ENCODE measurements at regions not wholly inside any gene's neighbourhood (a gene's known extent, or its start where the extent isn't known, plus 50 kb on each side); places are given as distances from the start of the nearest gene placed in this dataset.

DNA sequence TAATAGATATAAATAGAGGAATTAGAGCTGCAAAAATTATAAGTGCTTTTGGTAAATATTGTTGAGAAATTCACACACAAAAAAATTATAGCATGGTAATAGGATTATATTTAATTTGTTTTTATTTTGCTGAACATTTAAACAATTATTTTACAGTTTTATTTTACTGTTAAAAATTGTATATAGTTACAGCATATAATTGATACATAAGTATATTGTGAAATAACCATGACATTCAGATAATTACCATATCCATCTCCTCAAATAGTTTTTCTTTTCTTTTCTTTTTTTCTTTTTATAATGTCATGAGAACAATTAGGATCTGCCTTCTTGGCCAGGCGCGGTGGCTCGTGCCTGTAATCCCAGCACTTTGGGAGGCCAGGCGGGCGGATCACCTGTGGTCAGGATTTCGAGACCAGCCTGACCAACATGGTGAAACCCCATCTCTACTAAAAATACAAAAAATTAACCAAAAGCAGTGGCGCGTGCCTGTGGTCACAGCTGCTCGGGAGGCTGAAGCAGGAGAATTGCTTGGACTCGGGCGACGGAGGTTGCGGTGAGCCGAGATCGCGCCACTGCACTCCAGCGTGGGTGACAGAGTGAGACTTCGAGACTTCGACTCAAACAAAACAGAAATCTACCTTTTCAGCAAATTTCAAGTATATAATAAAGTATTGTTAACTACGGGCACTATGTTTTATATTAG, 654.2 kb downstream of the TENT5A start:
- TF ChIP-seq GATA3 (IDR thresholded peaks at IDR 0.05; ENCODE audit: low read depth, low read length), result no peak
- TF ChIP-seq GATA2 (IDR thresholded peaks at IDR 0.05; ENCODE audit: low read depth, low read length), result no peak

DNA sequence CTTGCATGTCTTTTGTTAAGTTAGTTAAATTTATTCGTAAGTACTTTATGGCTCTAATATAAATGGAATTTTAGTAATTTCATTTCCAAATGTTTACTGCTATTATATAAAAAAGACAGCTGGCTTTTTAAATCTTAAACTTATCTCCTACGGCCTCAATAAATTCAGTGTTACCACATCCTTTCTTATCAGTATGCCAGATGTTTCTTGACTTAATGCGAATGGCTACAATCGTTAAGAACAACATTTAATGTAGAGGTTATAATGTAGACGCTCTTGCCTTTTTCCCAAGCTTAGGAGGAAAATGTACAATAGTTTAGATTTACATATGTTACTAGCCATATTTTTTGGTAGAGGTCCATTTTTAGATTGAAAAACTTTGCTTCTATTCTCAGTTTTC, 659.4 kb downstream of the TENT5A start:
- no peak for TF ChIP-seq GATA2 (IDR thresholded peaks at IDR 0.05; ENCODE audit: low read depth, low read length)
- no peak for TF ChIP-seq GATA3 (IDR thresholded peaks at IDR 0.05; ENCODE audit: low read depth, low read length)

GRCh38 chr6:81088145-81088544, 664.3 kb downstream of the TENT5A start:
- TF ChIP-seq GATA2 (IDR thresholded peaks at IDR 0.05; ENCODE audit: low read depth, low read length) (no peak), GATA3 (IDR thresholded peaks at IDR 0.05; ENCODE audit: low read depth, low read length) (no peak)

DNA sequence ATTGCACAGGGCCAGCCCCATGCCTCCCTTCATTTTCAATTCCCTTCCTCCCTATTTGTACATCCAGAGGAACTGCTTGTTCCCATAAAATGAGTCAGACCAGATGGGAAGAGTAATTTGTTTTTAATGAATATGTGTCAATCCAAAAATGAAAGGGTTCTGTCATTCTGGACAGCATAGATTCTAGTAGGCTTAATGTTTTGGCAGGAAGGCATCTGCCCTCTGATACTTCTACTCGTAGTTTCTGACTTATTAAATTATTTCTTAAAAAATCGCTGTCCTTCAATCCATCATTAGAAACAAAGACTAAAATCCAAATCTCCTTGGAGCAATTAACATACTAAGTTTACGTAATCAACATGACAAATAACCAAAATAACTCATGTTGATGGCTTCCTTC, 665.5 kb downstream of the TENT5A start:
- TF ChIP-seq GATA2 (IDR thresholded peaks at IDR 0.05; ENCODE audit: low read depth, low read length) (no peak), GATA3 (IDR thresholded peaks at IDR 0.05; ENCODE audit: low read depth, low read length) (no peak)

DNA sequence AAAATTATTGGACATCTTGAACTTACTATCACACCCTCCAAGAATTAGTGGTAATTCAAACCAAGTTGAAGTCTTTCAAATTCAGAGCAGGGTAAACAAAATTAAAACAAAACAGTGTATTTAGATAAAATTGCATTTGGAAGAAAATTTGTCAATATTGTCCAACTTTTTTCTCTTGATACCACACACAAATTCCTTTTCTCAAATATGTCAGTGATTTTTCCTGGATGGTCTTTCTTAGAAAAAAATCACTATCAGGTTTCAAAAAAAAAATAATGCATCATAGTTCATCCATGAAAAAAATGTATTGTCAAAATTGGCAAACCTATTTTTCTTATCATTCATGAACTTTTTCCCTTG, 667.1 kb downstream of the TENT5A start:
- no peak for TF ChIP-seq GATA2 (IDR thresholded peaks at IDR 0.05; ENCODE audit: low read depth, low read length)
- no peak for TF ChIP-seq GATA3 (IDR thresholded peaks at IDR 0.05; ENCODE audit: low read depth, low read length)

GRCh38 chr6:81084776-81085430, 667.6 kb downstream of the TENT5A start:
- TF ChIP-seq GATA2 (IDR thresholded peaks at IDR 0.05; ENCODE audit: low read depth, low read length) (no peak), GATA3 (IDR thresholded peaks at IDR 0.05; ENCODE audit: low read depth, low read length) (no peak)

DNA sequence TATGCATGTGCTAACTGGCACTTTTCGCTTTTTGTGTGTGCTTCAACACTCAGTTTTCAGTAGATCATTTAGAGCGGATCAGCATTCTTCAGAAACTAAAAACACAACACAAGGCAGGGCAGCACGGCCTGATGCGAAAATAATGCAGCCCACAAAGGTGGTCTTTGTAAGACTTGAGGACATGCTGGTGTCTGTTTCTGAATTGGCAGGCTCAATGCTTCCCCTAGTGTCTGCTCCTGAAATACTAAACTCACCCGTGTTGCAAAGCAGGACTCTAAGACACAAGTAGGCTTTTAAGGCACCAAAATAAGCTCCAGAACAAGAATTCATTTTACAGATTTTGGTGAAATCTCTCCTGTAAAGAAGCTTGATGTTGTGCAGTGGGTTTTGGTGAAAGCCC, 676.5 kb downstream of the TENT5A start:
- no peak for TF ChIP-seq GATA3 (IDR thresholded peaks at IDR 0.05; ENCODE audit: low read depth, low read length)
- no peak for TF ChIP-seq GATA2 (IDR thresholded peaks at IDR 0.05; ENCODE audit: low read depth, low read length)

DNA sequence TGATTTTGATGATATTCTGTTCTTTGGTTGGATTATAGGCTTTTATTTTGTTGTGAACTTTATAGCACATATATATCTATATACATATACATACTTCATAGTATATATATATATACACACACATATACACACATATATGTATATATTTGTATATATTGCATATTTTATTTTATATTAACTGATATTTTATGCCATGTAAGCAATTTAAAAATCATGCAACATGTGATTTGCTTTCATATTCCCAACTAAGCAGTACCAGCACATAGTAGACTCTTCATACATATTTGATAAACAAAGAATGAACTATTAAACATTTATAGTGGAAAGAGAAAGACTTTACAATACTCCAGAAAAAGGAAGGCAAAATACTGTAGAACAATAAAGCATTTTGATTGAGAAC, 679.2 kb downstream of the TENT5A start:
- no peak for TF ChIP-seq GATA2 (IDR thresholded peaks at IDR 0.05; ENCODE audit: low read depth, low read length)
- TF ChIP-seq GATA3 (IDR thresholded peaks at IDR 0.05; ENCODE audit: low read depth, low read length), result no peak

DNA sequence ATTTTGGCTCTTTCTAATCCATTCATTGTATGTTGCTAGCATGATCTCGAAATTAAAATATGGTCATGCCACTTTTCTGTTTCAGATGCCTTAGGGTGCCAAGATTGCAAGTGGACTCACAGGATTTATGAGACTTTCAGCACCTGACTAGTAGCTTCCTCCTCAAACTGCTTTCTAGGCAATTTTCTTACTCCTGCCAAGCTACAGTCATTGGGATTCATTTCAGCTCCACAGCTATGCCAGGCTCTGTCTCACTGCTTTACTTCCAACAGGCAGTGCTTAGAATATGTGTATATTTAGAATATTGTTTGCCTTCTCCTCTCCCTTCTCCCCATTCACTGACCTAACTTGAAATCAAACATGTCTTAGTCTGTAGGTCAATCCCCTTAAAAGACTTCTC, 681.4 kb downstream of the TENT5A start:
- TF ChIP-seq GATA2 (IDR thresholded peaks at IDR 0.05; ENCODE audit: low read depth, low read length) (no peak), GATA3 (IDR thresholded peaks at IDR 0.05; ENCODE audit: low read depth, low read length) (no peak)

DNA sequence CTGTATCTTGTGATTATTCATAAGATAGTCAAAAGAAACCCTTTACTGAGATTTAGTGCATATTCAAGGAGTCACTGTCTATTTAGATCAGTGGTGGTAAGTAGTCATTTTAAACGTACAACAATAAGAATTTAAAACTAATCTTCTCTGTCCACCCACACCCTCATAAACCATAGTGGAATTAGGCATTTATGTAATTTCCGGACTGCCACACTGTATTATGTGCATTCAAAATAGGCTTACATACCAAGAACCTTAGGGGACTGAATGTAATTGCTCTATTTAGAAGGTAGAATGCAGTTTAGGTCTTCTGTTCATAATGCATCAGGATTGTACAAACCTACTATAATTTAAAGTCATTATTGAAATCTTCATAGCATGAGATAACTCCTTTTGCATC, 685.4 kb downstream of the TENT5A start:
- no peak for TF ChIP-seq GATA2 (IDR thresholded peaks at IDR 0.05; ENCODE audit: low read depth, low read length)

DNA sequence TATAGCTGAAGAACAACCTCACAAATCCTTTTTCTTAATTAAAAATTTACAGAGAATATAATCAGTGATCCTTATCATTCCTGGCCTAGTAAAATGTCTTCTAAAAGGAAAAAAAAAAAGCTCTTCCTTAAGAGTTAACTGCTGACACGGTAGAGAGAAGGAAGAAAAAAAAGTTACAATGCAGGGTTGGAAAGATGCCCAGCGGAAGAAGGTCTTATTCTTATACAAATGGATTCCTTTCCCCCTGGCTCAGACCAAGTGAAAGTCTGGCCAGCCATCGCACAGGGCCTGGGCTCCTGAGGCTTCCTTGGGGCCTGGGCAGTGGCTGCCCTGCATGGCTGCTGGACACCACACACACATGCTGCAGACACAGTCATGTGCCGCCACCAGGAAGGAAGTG, 688.6 kb downstream of the TENT5A start:
- TF ChIP-seq GATA2 (IDR thresholded peaks at IDR 0.05; ENCODE audit: low read depth, low read length) (no peak), GATA3 (IDR thresholded peaks at IDR 0.05; ENCODE audit: low read depth, low read length) (no peak)

DNA sequence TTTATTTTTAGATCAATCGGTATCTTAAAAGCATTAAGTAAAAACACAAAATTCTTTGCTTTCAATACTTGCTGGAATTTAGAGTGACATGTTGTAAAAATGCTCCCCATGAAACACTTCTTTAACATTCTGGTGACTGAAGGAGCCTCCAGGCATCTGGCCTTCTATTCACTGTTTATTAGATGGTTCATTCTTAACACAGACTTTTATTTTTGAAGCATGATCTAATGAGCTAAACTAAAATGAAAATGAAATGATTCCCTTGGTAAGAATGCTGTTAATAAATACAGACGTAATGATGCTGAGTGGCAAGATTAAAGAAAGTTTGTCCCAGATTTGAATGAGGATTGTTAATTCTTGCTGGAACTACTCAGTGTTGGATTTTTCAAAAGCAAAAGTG, 698.4 kb downstream of the TENT5A start:
- TF ChIP-seq GATA3 (IDR thresholded peaks at IDR 0.05; ENCODE audit: low read depth, low read length) (no peak), GATA2 (IDR thresholded peaks at IDR 0.05; ENCODE audit: low read depth, low read length) (no peak)

DNA sequence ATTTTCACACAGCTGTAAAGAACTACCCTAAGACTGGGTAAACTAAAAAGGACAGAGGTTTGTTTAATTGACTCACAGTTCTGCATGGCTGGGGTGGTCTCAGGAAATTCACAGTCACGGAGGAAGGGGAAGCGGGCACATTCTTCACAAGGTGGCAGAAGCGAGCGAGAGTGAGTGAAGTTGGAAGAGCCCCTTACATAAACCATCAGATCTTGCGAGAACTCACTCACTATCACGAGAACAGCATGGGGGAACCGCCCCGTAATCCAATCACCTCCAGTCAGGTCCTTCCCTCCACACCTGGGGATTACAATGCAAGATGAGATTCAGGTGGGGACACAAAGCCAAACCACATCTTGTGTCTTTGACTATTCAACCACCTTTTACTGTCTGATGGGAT, 700.5 kb downstream of the TENT5A start:
- no peak for TF ChIP-seq GATA3 (IDR thresholded peaks at IDR 0.05; ENCODE audit: low read depth, low read length)
- TF ChIP-seq GATA2 (IDR thresholded peaks at IDR 0.05; ENCODE audit: low read depth, low read length), result no peak

- TF ChIP-seq GATA3 (IDR thresholded peaks at IDR 0.05; ENCODE audit: low read depth, low read length), result no peak
- no peak for TF ChIP-seq GATA2 (IDR thresholded peaks at IDR 0.05; ENCODE audit: low read depth, low read length)
These were observed 702.9 kb downstream of the TENT5A start for GRCh38 chr6:81049425-81050042.

DNA sequence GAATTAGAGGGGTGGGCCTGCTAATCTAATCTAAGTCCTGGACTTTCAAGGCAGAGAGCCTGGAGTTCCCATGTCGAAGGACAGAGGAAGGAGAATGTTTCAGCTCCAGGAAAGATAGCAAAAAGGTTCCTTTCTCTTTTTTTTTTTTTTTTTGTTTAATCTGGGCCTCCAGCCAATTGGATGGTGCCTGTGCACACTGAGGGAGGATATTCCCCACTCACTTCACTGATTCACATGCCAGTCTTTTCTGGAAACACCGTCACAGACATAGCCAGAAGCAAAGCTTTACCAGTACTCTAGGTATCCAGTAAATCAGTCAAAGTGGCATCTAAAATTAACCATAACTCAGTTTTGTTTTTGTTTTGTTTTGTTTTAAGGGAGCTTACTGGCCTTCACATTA, 721.1 kb downstream of the TENT5A start:
- TF ChIP-seq GATA3 (IDR thresholded peaks at IDR 0.05; ENCODE audit: low read depth, low read length) (no peak), GATA2 (IDR thresholded peaks at IDR 0.05; ENCODE audit: low read depth, low read length) (no peak)
